DND-41 (cell line): ENCODE measurements at regions not wholly inside any gene's neighbourhood (a gene's known extent, or its start where the extent isn't known, plus 50 kb on each side); places are given as distances from the start of the nearest gene placed in this dataset.

ENCODE experiments used
- ATAC-seq: fragments of 200-7000 bp; cut with Tn5 transposase; 3 replicates; pipeline ENCODE4 v1.9.1; 2021; ENCODE audit warnings: low read depth; ENCODE audit not compliant: insufficient read depth
- DNase-seq: peaks from one replicate; pipeline ENCODE4 v3.0.0-alpha.2; 2020
- H2AFZ ChIP-seq: 2 replicates; pipeline ENCODE4 v1.6.0; 2012; ENCODE audit warnings: low read depth, low read length
- H3K27ac ChIP-seq: 2 replicates; pipeline ENCODE4 v1.5.1; 2012; ENCODE audit warnings: low read length, inconsistent platforms
- H3K27me3 ChIP-seq: fragments of 200-600 bp; sonication (generic); 2 replicates; pipeline ENCODE4 v1.6.0; 2012; ENCODE audit warnings: low read length, mild to moderate bottlenecking, inconsistent platforms; ENCODE audit not compliant: insufficient read depth, poor library complexity
- H3K36me3 ChIP-seq: 2 replicates; pipeline ENCODE4 v1.5.1; 2012; ENCODE audit warnings: low read length, inconsistent platforms; ENCODE audit not compliant: insufficient read depth
- H3K4me1 ChIP-seq: 2 replicates; pipeline ENCODE4 v1.5.1; 2012; ENCODE audit warnings: mild to moderate bottlenecking, low read length; ENCODE audit not compliant: insufficient read depth
- H3K4me2 ChIP-seq: 2 replicates; pipeline ENCODE4 v1.6.0; 2012; ENCODE audit warnings: mild to moderate bottlenecking, moderate library complexity, low read length, inconsistent platforms; ENCODE audit not compliant: insufficient read depth
- H3K4me3 ChIP-seq, 2 experiments: fragments of 200-600 bp in 1 of 2; shearing (Covaris generic) in 1 of 2; 2 replicates each; pipeline ENCODE4 v1.5.1; 2012 to 2016; ENCODE audit warnings: inconsistent platforms in 2 of 2, low read length in 2 of 2, mild to moderate bottlenecking in 2 of 2, low read depth in 1 of 2, moderate library complexity in 1 of 2
- H3K79me2 ChIP-seq: 2 replicates; pipeline ENCODE4 v1.6.0; 2012; ENCODE audit warnings: low read length, inconsistent platforms; ENCODE audit not compliant: insufficient read depth
- H3K9ac ChIP-seq: 2 replicates; pipeline ENCODE4 v1.6.0; 2012; ENCODE audit warnings: low read depth, mild to moderate bottlenecking, inconsistent platforms, low read length, moderate library complexity
- H3K9me3 ChIP-seq: 2 replicates; pipeline ENCODE4 v1.5.1; 2012; ENCODE audit warnings: low read length, moderate library complexity, mild to moderate bottlenecking, inconsistent platforms; ENCODE audit not compliant: insufficient read depth, severe bottlenecking
- H4K20me1 ChIP-seq: 2 replicates; pipeline ENCODE4 v1.6.0; 2012; ENCODE audit warnings: low read length; ENCODE audit not compliant: insufficient read depth
- CTCF ChIP-seq: IDR thresholded peaks from 2 replicates; pipeline ENCODE4 v1.5.1; 2012; ENCODE audit warnings: borderline replicate concordance, low read length, moderate library complexity, mild to moderate bottlenecking; ENCODE audit not compliant: poor library complexity, severe bottlenecking; ENCODE audit errors: extremely low read depth
- EZH2 ChIP-seq: IDR thresholded peaks from 3 replicates; pipeline ENCODE4 v1.6.1; 2012; ENCODE audit warnings: borderline replicate concordance, low read depth, mild to moderate bottlenecking, moderate library complexity, low read length, inconsistent platforms; ENCODE audit not compliant: severe bottlenecking

GRCh38 chr13:87736849-87737385 lies 65.7 kb downstream of the SLITRK5 start:
- TF ChIP-seq CTCF (no peak), EZH2 (no peak)
- H3K9me3 ChIP-seq, result no peaks in the 10 kb centered on the region
- no peaks in the 10 kb centered on the region for H3K79me2 ChIP-seq
- H3K9ac ChIP-seq, result no peak overlapping the region
- H2AFZ ChIP-seq, result no peak overlapping the region
- no peak overlapping the region for H3K27ac ChIP-seq
- ATAC-seq (no peak), DNase-seq (no peak)
- no peaks in the 10 kb centered on the region for H3K36me3 ChIP-seq
- H3K4me2 ChIP-seq, result no peak overlapping the region
- H3K27me3 ChIP-seq, result no peaks in the 10 kb centered on the region
- no peaks in the 10 kb centered on the region for H3K4me1 ChIP-seq
- H4K20me1 ChIP-seq, result no peaks in the 10 kb centered on the region
- H3K4me3 ChIP-seq, result no peak overlapping the region

GRCh38 chr13:87754097-87754496 lies 82.9 kb downstream of the SLITRK5 start:
- no peaks in the 10 kb centered on the region for H3K4me1 ChIP-seq
- TF ChIP-seq CTCF (no peak), EZH2 (no peak)
- H3K9ac ChIP-seq, result no peak overlapping the region
- H4K20me1 ChIP-seq, result no peaks in the 10 kb centered on the region
- H3K79me2 ChIP-seq, result no peaks in the 10 kb centered on the region
- no peak overlapping the region for H3K27ac ChIP-seq
- H2AFZ ChIP-seq, result no peak overlapping the region
- H3K36me3 ChIP-seq, result no peaks in the 10 kb centered on the region
- no peaks in the 10 kb centered on the region for H3K27me3 ChIP-seq
- DNase-seq (no peak), ATAC-seq (no peak)
- H3K4me2 ChIP-seq, result no peak overlapping the region
- no peaks in the 10 kb centered on the region for H3K9me3 ChIP-seq
- H3K4me3 ChIP-seq, result no peak overlapping the region

GRCh38 chr13:87769445-87769844 lies 98.3 kb downstream of the SLITRK5 start:
- Histone ChIP-seq H3K9me3 (no peaks in the 10 kb centered on the region), H3K4me1 (no peaks in the 10 kb centered on the region), H4K20me1 (no peaks in the 10 kb centered on the region), H2AFZ (no peak overlapping the region), H3K4me3 (no peak overlapping the region), H3K36me3 (no peaks in the 10 kb centered on the region), H3K27ac (no peak overlapping the region), H3K4me2 (no peak overlapping the region), H3K79me2 (no peaks in the 10 kb centered on the region), H3K27me3 (no peaks in the 10 kb centered on the region), H3K9ac (no peak overlapping the region)
- DNase-seq (no peak), ATAC-seq (no peak)
- TF ChIP-seq CTCF, result no peak
- TF ChIP-seq EZH2, result no peak

- Histone ChIP-seq H3K79me2 (no peaks in the 10 kb centered on the region), H3K27ac (no peak overlapping the region), H3K4me3 (no peak overlapping the region), H2AFZ (no peak overlapping the region), H3K4me1 (no peaks in the 10 kb centered on the region), H4K20me1 (no peaks in the 10 kb centered on the region), H3K4me2 (no peak overlapping the region), H3K9ac (no peak overlapping the region), H3K9me3 (no peaks in the 10 kb centered on the region), H3K27me3 (no peaks in the 10 kb centered on the region), H3K36me3 (no peaks in the 10 kb centered on the region)
- DNase-seq (no peak), ATAC-seq (no peak)
- no peak for TF ChIP-seq CTCF
- TF ChIP-seq EZH2, result no peak
Measured at GRCh38 chr13:87777387-87777786, 106.2 kb downstream of the SLITRK5 start.
